ENCODE measurements at regions not wholly inside any gene's neighbourhood (a gene's known extent, or its start where the extent isn't known, plus 50 kb on each side); places are given as distances from the start of the nearest gene placed in this dataset.

GRCh38 chr2:180695586-180696401 is 284.6 kb upstream of the UBE2E3 start:
- no peak for TF ChIP-seq CTCF (IDR thresholded peaks at IDR 0.05; ENCODE audit: insufficient read depth, low read length)
- no peak for TF ChIP-seq POLR2AphosphoS5 (IDR thresholded peaks at IDR 0.05; ENCODE audit: low read depth)
- no peak for TF ChIP-seq GABPA (IDR thresholded peaks at IDR 0.05; ENCODE audit: low read depth)
- TF ChIP-seq REST (IDR thresholded peaks at IDR 0.05; ENCODE audit: insufficient replicate concordance, low read depth) = no peak
